Stimulated activated CD4-positive, alpha-beta T cell treated with anti-CD3 and anti-CD28 coated beads, Interleukin-4, amount 100 ng/mL, for 48 hours (primary cell): ENCODE measurements at regions not wholly inside any gene's neighbourhood (a gene's known extent, or its start where the extent isn't known, plus 50 kb on each side); places are given as distances from the start of the nearest gene placed in this dataset.
"Not testable (repeated sequence)": the region's sequence is repeated elsewhere in the genome, so short reads cannot be mapped to it uniquely, and the experiment has no call there.

ENCODE experiments used
- DNase-seq, 2 donors: peaks; one replicate each; pipeline ENCODE4 v3.0.0-alpha.2; 2020; ENCODE audit warnings: low read depth in 2 of 2

DNA sequence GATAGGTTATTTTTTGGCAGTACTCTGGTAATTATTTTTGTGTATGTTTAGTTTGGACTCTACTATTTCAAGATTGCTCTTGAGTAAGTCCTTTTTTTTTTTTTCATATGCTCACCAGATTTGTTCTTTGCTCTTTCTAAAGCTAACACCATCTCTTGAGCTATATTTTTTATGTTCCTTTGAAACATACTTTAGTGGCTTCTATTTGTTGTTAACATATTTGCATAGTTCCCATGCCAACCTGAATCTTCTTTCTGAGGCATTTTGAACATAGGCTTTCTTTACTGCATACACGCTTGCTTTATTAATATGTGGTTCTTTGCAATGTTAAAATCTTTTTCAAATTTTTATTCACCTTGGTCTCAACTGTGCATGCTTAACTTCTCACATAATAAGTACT lies 1644.9 kb downstream of the SUCLG1 start:
- DNase-seq = no peak

GRCh38 chr2:82811946-82812345 lies 1647.1 kb downstream of the SUCLG1 start:
- DNase-seq = no peak

- DNase-seq = no peak
Measured at GRCh38 chr2:82803307-82803706, 1655.8 kb downstream of the SUCLG1 start.

DNA sequence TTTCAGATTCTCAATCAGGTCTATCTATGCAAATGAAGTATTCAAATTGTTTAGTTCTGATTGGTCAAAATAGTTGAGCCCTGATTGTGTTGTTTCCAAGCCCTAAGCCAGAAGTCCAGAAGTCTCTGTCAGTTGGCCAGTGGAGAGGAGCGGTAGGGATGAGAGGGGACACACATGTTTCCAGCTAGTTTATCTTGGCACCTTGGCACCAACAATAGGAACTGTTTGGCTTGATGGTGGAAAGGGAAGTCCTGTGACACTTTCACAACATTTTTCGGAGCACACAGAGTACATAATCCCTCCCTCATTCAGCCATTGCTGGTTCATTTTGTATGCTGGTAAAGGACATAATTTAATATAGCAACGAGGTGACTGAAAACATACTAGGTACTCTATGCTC lies 1661.6 kb downstream of the SUCLG1 start:
- DNase-seq = no peak

GRCh38 chr2:82796132-82796531 lies 1662.9 kb downstream of the SUCLG1 start:
- no peak for DNase-seq

- no peak for DNase-seq
Measured at GRCh38 chr2:82795446-82795845, 1663.6 kb downstream of the SUCLG1 start.

DNA sequence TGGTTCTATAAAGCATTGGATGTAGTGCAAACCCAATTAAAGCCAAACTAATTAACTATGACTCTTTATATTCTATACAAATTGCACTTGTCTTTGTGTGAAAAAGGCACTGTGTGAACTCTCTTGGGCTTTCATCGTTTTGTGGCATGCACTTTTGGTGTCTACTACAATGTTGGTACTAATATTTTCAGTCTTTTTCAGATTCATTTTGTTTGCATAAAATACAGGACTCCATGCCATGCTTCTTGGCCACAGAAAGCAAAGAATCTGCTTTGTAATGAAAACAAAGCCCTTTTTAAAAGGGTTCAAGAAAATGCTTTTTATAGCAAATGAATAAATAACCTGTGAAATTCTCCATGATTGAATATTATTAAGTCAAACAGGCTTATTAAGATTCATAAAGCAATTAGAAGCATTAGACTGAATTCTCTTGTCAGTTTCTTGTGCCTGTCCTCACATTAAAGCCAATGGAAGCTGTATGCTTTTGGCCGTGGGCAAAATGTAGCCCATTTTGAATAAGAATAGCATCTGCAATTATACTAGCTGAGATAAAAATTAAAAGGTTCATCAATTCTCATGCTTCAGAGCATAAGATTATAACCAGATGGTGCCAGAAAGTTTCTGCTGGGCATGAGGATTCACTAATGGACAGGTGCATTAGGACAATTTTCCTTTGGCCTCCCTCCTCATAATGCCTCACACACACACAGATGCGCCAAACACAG lies 1665.2 kb downstream of the SUCLG1 start:
- no peak for DNase-seq

DNA sequence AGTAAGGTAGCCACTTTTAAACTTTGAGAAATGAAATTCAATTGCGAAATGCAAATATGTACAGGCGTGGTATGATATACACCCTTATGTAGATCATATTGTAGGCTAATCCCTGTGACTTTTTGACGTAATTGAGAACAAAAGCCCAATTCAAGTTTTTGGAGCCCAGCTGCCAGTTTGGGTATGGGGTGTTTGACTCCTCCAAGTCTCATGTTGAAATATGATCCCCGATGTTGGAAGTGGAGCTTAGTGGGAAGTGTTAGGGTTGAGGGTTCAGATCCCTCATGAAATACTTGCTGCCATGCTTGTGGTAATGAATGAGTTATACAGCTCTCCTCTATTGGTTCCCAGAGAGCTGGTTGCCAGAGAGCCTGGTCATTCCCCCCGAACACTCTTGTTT lies 1666.8 kb downstream of the SUCLG1 start:
- no peak for DNase-seq

- DNase-seq = no peak
Measured at GRCh38 chr2:82790206-82791021, 1668.7 kb downstream of the SUCLG1 start.

DNA sequence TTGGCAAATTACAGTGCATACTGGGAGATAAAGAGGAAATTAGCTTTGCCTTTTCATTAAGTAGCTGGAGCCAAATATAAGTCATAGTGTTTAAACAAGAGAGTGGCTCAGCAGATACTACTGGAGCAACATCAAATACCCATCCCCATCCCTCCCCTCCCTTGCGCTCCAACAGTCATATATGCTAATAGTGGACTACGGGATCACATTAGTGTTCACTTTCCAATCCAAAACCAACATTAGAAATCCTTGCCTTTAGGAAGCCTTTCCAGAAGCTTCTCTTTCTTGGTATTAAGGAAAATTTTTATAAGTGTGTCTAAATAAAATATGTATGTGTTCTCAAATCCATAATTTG lies 1669.3 kb downstream of the SUCLG1 start:
- no peak for DNase-seq

- no peak for DNase-seq
Measured at GRCh38 chr2:82781176-82781915, 1677.7 kb downstream of the SUCLG1 start.

- DNase-seq = no peak
Measured at GRCh38 chr2:82780050-82780449, 1679.0 kb downstream of the SUCLG1 start.

GRCh38 chr2:82752396-82752795 lies 1706.7 kb downstream of the SUCLG1 start:
- no peak for DNase-seq

DNA sequence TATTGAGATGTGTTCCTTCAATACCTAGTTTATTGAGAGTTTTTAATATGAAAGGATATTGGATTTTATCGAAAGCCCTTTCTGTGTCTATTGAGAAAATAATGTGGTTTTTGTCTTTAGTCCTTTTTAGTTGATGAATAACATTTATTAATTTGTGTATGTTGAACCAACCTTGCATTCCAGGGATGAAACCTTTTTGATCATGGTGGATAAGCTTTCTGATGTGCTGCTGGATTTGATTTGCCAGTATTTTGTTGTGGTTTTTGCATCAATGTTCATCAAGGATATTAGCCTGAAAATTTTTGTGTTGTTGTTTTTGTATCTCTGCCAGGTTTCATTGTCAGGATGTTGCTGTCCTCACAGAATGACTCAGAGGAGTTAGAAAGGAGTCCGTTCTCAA lies 1710.4 kb downstream of the SUCLG1 start:
- no peak for DNase-seq

- DNase-seq = no peak
Measured at GRCh38 chr2:82740527-82740926, 1718.6 kb downstream of the SUCLG1 start.

- not testable (repeated sequence) for DNase-seq
Measured at GRCh38 chr2:82737965-82738364, 1721.1 kb downstream of the SUCLG1 start.

DNA sequence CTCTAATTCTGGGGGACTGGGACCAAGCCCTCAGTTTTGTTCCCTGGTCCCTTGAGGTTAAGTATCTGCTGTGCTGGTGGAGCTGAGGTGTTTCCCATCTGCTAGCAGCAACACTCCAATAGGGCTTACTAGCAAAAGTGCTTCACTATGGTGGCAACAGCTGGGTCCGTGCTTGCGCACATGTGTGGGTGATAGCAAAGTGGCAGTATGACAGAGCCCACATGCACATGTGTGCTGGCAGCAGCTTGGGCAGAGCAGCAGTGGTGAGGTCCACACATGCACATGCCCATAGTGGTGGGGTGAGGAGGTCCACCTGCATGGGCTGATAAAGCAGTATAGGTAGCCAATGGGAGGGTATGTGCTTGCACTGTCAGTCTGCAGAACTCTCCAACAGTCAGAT lies 1723.7 kb downstream of the SUCLG1 start:
- no peak for DNase-seq

DNA sequence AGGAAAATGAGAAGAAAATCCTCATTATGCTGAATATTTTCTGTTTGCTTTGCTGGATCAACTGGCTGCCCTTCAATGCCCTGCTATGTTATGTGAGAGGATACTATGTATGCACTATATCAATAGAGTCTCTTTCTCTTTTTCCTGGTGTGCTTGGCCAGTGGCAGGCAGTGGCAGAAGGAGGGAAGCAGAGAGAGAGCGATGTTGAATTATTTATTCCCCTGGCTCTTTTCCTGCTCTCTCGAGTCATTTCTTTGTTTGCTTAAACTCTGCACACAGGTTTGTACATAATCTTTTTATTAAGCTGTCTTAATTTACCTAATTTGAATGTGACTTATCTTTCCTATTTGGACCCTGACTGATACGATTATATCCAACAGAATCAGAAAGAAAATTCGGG lies 1727.3 kb downstream of the SUCLG1 start:
- no peak for DNase-seq

DNA sequence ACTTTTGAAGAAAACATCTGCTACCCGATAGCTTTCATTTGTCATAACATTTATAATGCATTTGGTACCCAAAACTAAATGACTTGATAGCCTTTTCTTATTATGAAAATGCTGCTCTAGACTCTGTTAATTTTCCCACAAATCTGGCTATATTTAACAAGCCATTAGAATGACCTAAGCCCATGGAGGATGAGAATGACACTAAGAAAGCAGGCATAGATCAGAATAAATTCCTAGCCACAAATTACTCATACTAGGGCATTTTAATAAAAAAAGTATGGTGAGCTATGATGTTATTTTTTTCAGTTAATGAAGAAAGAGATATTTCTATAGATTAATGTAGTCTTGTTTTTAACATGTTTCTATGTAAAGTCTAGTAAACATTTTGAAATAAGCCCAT lies 1728.3 kb downstream of the SUCLG1 start:
- DNase-seq = no peak

DNA sequence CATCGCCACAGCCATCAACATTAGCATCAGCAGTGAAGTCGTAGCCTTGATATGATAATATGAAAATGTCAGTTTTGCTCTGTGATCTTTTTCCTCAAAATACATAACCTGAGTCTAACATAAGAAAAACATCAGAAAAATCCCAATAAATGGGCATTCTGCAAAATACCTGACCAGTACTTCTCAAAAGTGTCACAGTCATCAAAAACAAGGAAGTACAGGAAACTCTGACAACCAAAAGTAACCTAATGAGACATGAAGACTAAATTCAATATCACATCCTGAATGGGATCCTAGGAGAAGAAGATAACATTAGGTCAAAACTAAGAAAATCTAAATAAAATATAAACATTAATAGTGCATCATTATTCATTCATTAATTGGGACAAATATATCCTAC lies 1731.0 kb downstream of the SUCLG1 start:
- DNase-seq = no peak

DNA sequence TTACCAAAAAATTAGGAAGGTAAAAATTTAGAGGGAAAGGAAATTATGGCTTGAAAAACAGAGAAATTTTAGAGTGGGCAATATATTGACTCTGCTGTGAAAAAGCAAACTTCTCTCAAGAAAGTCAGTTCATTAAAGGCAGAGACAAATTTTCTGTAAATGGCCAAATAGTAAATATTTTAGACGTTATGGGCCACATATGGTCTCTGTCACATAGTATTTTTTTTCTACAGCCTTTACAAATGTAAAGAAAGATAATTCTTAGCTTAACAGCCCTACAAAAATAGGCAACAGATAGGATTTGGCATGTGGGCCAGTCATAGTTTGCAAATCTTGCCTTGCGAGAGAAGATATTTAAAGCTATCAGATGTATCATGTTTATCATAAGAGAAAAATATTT lies 1750.4 kb downstream of the SUCLG1 start:
- DNase-seq = no peak

DNA sequence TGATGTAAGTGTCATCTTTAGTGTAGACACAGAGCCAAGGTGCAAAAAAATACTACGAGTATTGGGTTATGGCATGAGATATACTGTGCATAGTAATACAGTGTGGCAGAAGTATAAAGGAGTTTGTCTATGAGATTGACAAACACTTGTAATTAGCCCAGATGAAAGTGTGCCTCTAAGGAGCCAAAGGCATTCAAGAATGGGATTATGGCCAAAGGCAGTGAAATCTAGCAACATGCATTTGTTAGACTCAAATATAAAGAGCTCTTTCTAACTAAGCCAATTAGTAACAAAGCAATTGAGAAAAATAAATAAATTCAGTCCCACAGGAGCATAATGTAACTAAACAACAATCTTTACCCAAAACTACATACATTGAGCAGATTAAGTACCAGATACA lies 1761.8 kb downstream of the SUCLG1 start:
- no peak for DNase-seq

DNA sequence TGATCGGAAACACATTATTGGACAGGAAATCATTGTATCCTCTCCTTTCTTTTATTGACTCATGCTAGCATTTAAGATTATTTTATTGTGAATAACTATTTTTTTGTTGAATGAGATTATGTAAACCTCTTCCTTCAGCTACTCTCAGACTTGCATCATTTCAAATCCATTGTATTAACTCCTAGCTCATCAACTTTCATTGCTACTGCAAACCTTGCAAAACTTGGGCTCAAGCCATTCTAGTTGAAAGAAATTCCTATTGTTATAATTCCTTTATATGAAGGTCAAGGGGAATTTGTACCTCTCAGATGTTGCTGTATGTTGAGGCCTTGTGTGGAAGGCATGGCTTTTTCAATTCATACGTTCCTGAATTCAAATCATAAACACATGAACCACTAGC lies 1764.6 kb downstream of the SUCLG1 start:
- DNase-seq = no peak
